ENCODE measurements at regions not wholly inside any gene's neighbourhood (a gene's known extent, or its start where the extent isn't known, plus 50 kb on each side); places are given as distances from the start of the nearest gene placed in this dataset.

DNA sequence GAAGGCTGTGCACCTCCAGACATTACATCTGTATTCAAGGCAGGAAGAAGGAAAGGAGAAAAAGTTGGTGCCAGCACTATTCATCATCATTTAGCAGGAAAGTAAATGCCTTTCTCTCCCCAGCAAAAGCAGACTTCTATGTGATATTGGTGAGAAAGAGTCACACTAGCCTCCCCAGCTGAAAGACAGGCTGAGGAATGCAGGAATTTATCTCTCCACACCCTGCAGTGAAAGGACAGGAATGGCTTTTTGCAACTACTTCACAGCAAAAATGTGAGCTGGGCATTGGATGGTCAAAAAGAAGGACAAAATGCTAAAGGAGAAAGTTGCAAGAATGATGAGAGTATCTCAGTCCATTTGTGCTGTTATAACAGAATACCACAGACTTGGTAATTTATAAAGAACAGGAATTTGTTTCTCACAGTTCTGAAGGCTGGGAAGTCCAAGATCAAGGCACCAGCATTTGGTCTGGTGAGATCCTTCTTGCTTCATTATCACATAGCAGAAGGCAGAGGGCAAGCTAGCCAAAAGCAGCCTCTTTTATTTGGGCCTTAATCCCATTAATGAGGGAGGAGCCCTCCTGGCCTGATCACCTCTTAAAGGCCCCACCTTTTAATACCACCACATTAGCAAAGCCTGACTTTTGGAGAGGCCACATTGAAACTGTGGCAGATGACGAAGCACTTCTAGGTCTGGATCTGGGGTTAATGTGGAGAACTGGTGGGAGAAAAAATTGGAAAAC, 388.1 kb upstream of the SLC14A2 start:
- DNase-seq = no peak
- intact Hi-C loops (cut with DNase I; ENCODE audit: low total_unique reads) = no loop called here
- Histone ChIP-seq H3K4me1 (no peaks in the 10 kb centered on the region), H3K36me3 (ENCODE audit: low read depth, missing control alignments) (no peaks in the 10 kb centered on the region), H3K27ac (no peak overlapping the region), H3K4me3 (no peak overlapping the region), H3K27me3 (no peaks in the 10 kb centered on the region), H3K9me3 (no peaks in the 10 kb centered on the region)
- WGBS, 2 donors = 93 to 100% methylated on average over 1 of the region's 1 CpG
- TF ChIP-seq POLR2A (IDR thresholded peaks at IDR 0.05) (no peak), CTCF (IDR thresholded peaks at IDR 0.05) (no peak)

- no peak for TF ChIP-seq CTCF (IDR thresholded peaks at IDR 0.05)
- TF ChIP-seq POLR2A (IDR thresholded peaks at IDR 0.05) = no peak
- Histone ChIP-seq H3K4me3 (no peak overlapping the region), H3K27ac (no peak overlapping the region), H3K4me1 (no peaks in the 10 kb centered on the region), H3K27me3 (no peaks in the 10 kb centered on the region), H3K36me3 (ENCODE audit: low read depth, missing control alignments) (no peaks in the 10 kb centered on the region), H3K9me3 (no peaks in the 10 kb centered on the region)
- intact Hi-C loops (cut with DNase I; ENCODE audit: low total_unique reads) = no loop called here
- no peak for DNase-seq
- WGBS, 2 donors = 84 to 88% methylated on average over 7 of the region's 7 CpGs
Measured at GRCh38 chr18:45228796-45229388, 386.4 kb upstream of the SLC14A2 start.

- H3K9me3 ChIP-seq = no peaks in the 10 kb centered on the region
- H3K4me1 ChIP-seq = no peaks in the 10 kb centered on the region
- WGBS, 2 donors = 96 to 100% methylated on average over 1 of the region's 1 CpG
- no peaks in the 10 kb centered on the region for H3K27me3 ChIP-seq
- DNase-seq = no peak
- no peak overlapping the region for H3K4me3 ChIP-seq
- no peak overlapping the region for H3K27ac ChIP-seq
- H3K36me3 ChIP-seq (ENCODE audit: low read depth, missing control alignments) = no peaks in the 10 kb centered on the region
- TF ChIP-seq POLR2A (IDR thresholded peaks at IDR 0.05) (no peak), CTCF (IDR thresholded peaks at IDR 0.05) (no peak)
- intact Hi-C loops (cut with DNase I; ENCODE audit: low total_unique reads) = no loop called here
Measured at GRCh38 chr18:45231617-45232016, 383.7 kb upstream of the SLC14A2 start.

DNA sequence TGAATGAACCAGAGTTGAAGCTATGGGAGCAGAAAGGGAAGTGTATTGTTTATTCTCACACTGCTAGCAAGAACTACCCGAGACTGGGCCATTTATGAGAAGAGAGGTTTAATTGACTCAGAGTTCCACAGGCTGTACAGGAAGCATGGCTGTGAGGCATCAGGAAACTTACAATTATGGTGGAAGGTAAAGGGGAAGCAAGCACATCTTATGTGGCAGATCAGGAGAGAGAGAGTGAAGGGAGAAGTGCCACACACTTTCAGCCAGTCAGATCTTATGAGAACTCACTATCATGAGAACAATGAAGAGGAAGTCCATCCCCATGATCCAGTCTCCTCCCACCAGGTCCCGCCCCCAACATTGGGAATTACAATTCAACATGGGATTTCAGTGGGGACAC, 383.2 kb upstream of the SLC14A2 start:
- Histone ChIP-seq H3K27ac (no peak overlapping the region), H3K4me3 (no peak overlapping the region), H3K4me1 (no peaks in the 10 kb centered on the region), H3K36me3 (ENCODE audit: low read depth, missing control alignments) (no peaks in the 10 kb centered on the region), H3K9me3 (no peaks in the 10 kb centered on the region), H3K27me3 (no peaks in the 10 kb centered on the region)
- intact Hi-C loops (cut with DNase I; ENCODE audit: low total_unique reads) = no loop called here
- DNase-seq = no peak
- WGBS, 2 donors = 89 to 95% methylated on average over 2 of the region's 2 CpGs
- TF ChIP-seq CTCF (IDR thresholded peaks at IDR 0.05) (no peak), POLR2A (IDR thresholded peaks at IDR 0.05) (no peak)

DNA sequence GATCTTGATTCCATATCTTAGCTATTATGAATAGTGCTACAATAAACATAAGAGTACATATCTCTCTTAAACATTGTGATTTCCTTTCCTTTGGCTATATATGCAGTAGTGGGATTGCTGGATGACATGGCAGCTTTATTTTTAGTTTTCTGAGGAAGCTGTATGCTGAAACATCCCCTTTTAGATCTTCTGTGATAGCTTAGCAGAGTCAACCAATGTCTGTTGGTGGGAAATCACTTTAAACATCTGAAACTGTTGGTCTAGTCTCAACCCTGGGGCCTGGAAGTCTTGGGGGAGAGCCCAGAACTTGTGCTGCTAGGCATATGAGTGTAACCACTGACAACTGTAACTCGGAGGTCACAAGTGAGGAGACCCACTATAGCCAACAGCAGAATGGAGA, 378.6 kb upstream of the SLC14A2 start:
- Histone ChIP-seq H3K27me3 (no peaks in the 10 kb centered on the region), H3K9me3 (no peaks in the 10 kb centered on the region), H3K4me1 (no peaks in the 10 kb centered on the region), H3K36me3 (ENCODE audit: low read depth, missing control alignments) (no peaks in the 10 kb centered on the region), H3K4me3 (no peak overlapping the region), H3K27ac (no peak overlapping the region)
- intact Hi-C loops (cut with DNase I; ENCODE audit: low total_unique reads) = no loop called here
- no peak for TF ChIP-seq CTCF (IDR thresholded peaks at IDR 0.05)
- DNase-seq = no peak
- 63 to 75% methylated on average over 1 of the region's 1 CpG for WGBS, 2 donors
